ENCODE measurements at regions not wholly inside any gene's neighbourhood (a gene's known extent, or its start where the extent isn't known, plus 50 kb on each side); places are given as distances from the start of the nearest gene placed in this dataset.

- H3K36me3 ChIP-seq (ENCODE audit: control insufficient read depth in 2 of 2, insufficient read depth in 2 of 2, low read length in 1 of 2), result no peaks in the 10 kb centered on the region
- no peaks in the 10 kb centered on the region for H3K4me1 ChIP-seq (ENCODE audit: control insufficient read depth, insufficient read depth, low read length)
- H3K9ac ChIP-seq (ENCODE audit: control insufficient read depth, insufficient read depth, low read length), result no peak overlapping the region
- no peak overlapping the region for H3K4me3 ChIP-seq
- H4K20me1 ChIP-seq (ENCODE audit: control insufficient read depth, insufficient read depth), result no peaks in the 10 kb centered on the region
- no peaks in the 10 kb centered on the region; the same call in 2 of the 3 replicates for H3K9me3 ChIP-seq (replicated peaks; ENCODE audit: control insufficient read depth, insufficient read depth, low read length)
- POLR2A ChIA-PET, result no interaction called here
- no TSS peak for BruUV-seq (replicated peaks)
- no peak overlapping the region for H3K4me2 ChIP-seq (ENCODE audit: control insufficient read depth, insufficient read depth)
- H2AFZ ChIP-seq (ENCODE audit: control insufficient read depth, low read depth, low read length), result no peak overlapping the region
- intact Hi-C loops (cut with micrococcal nuclease; ENCODE audit: unreplicated experiment) (no loop called here), in situ Hi-C loops (cut with MboI) (no loop called here)
- DNase-seq (ENCODE audit: low read depth, low spot score), result no peak
- no peak overlapping the region for H3K27ac ChIP-seq (ENCODE audit: control insufficient read depth, insufficient read depth)
- 45% methylated on average over 3 of the region's 4 CpGs for WGBS (ENCODE audit: insufficient coverage, insufficient replicate concordance, low lambda C conversion rate, missing lambda C conversion rate)
- SMC1A ChIA-PET (ENCODE audit: uncharacterized antibody, unreplicated experiment), result interaction anchor here (1.3 kb wide), 1 partner anchor 33 kb away, joined by 3 read pairs; no protein-coding TSS in a partner anchor
- no peak for ATAC-seq
- CTCF ChIA-PET, result no interaction called here
- FAIRE-seq, result no peak
- no peaks in the 10 kb centered on the region for H3K27me3 ChIP-seq (replicated peaks in 1 of 2; ENCODE audit: control insufficient read depth in 2 of 2, insufficient read depth in 2 of 2, low read length in 1 of 2)
- RAD21 ChIA-PET (ENCODE audit: unreplicated experiment), result interaction anchor here (0.6 to 0.7 kb wide), 2 partner anchors 24 to 168 kb away, joined by 3 to 4 read pairs; no protein-coding TSS in a partner anchor
- H3K79me2 ChIP-seq (ENCODE audit: control insufficient read depth, insufficient read depth, low read length), result no peaks in the 10 kb centered on the region
- TF ChIP-seq CBFB (IDR thresholded peaks at IDR 0.05; ENCODE audit: low read depth), result no peak
- TF ChIP-seq TCF12 (IDR thresholded peaks at IDR 0.05; ENCODE audit: low read depth, low read length), result no peak
- TF ChIP-seq IRF5 (IDR thresholded peaks at IDR 0.05; ENCODE audit: borderline replicate concordance), result no peak
- no peak for TF ChIP-seq PML (IDR thresholded peaks at IDR 0.05; ENCODE audit: low read length)
- TF ChIP-seq PBX3 (IDR thresholded peaks at IDR 0.05; ENCODE audit: insufficient replicate concordance, low read depth, low read length), result no peak
- TF ChIP-seq RCOR1 (conservative IDR thresholded peaks at IDR 0.05; ENCODE audit: low read depth, low read length), result no peak
- TF ChIP-seq CEBPB (IDR thresholded peaks at IDR 0.05; ENCODE audit: borderline replicate concordance in 1 of 2, low read depth in 2 of 2, low read length in 2 of 2), result no peak
- no peak for TF ChIP-seq PAX5 (IDR thresholded peaks at IDR 0.05; ENCODE audit: borderline replicate concordance, low read depth, low read length)
- TF ChIP-seq CTCF (IDR thresholded peaks at IDR 0.05 in 2 of 3, conservative IDR thresholded peaks at IDR 0.05 in 1 of 3; ENCODE audit: control insufficient read depth in 2 of 3, extremely low read depth in 1 of 3, insufficient read depth in 1 of 3, low read depth in 3 of 3, low read length in 3 of 3), result no peak
- no peak for TF ChIP-seq SIX5 (IDR thresholded peaks at IDR 0.05; ENCODE audit: low read depth, low read length, severe bottlenecking)
- TF ChIP-seq BCL3 (IDR thresholded peaks at IDR 0.05; ENCODE audit: borderline replicate concordance, insufficient read depth, low read depth, low read length, poor library complexity, severe bottlenecking), result no peak
- no peak for TF ChIP-seq JUNB (IDR thresholded peaks at IDR 0.05)
- no peak for TF ChIP-seq USF1 (IDR thresholded peaks at IDR 0.05; ENCODE audit: borderline replicate concordance, extremely low read length, insufficient read depth, low read depth, low read length)
- no peak for TF ChIP-seq TBL1XR1 (IDR thresholded peaks at IDR 0.05; ENCODE audit: low read depth, low read length)
- TF ChIP-seq PKNOX1 (IDR thresholded peaks at IDR 0.05), result no peak
- no peak for TF ChIP-seq KDM1A (IDR thresholded peaks at IDR 0.05; ENCODE audit: borderline replicate concordance)
- no peak for TF ChIP-seq HDAC2 (IDR thresholded peaks at IDR 0.05)
Measured at GRCh38 chr19:28426730-28427225, 786.2 kb downstream of the UQCRFS1 start.
